A549 (cell line): ENCODE measurements at regions not wholly inside any gene's neighbourhood (a gene's known extent, or its start where the extent isn't known, plus 50 kb on each side); places are given as distances from the start of the nearest gene placed in this dataset.

Experiments
- ATAC-seq, 2 experiments: fragments of 200-7000 bp in 1 of 2; fragments of >200 bp in 1 of 2; cut with Nextera tagmentation in 1 of 2; cut with Tn5 transposase in 1 of 2; 3 replicates each; pipeline versions ENCODE4 v1.8.0 to v1.9.1; 2018 to 2020; ENCODE audit warnings: mild to moderate bottlenecking in 1 of 2, moderate library complexity in 1 of 2
- CTCF ChIA-PET: fragments of 300-600 bp; sonication (Branson Sonifier 250); formaldehyde crosslinking; extraction: SDS; loops from one replicate; lab custom pipeline; 2021; ENCODE audit warnings: antibody characterized with exemption, inconsistent platforms; lab: Yijun Ruan, JAX
- POLR2A ChIA-PET: fragments of 350-600 bp; formaldehyde crosslinking; extraction: SDS; loops from one replicate; lab custom pipeline; 2021; ENCODE audit warnings: antibody characterized with exemption, inconsistent platforms; lab: Yijun Ruan, JAX
- DNase-seq, 2 experiments: peaks; one replicate each; pipeline versions ENCODE4 v3.0.0 to v3.0.0-alpha.2; 2011 to 2016; ENCODE audit warnings: low read depth in 1 of 2, low spot score in 1 of 2
- FAIRE-seq: peaks from 2 replicates; lab custom pipeline; 2011; peaks lifted over from hg19 to GRCh38; lab: Jason Lieb, UNC
- H3K27ac ChIP-seq, 2 experiments: fragments of >200 bp; sonication (Bioruptor Twin); formaldehyde crosslinking; 3 replicates each; pipeline ENCODE4 v1.5.1; 2016 to 2017
- H3K4me1 ChIP-seq: fragments of >200 bp; sonication (Bioruptor Twin); formaldehyde crosslinking; 3 replicates; pipeline ENCODE4 v1.6.1; 2016
- H3K4me2 ChIP-seq: fragments of >200 bp; sonication (Bioruptor Twin); formaldehyde crosslinking; 3 replicates; pipeline ENCODE4 v1.6.1; 2016
- H3K4me3 ChIP-seq: fragments of >200 bp; sonication (Bioruptor Twin); formaldehyde crosslinking; 3 replicates; pipeline ENCODE4 v1.5.1; 2016
- H3K9me3 ChIP-seq: fragments of >200 bp; sonication (Bioruptor Twin); formaldehyde crosslinking; 3 replicates; pipeline ENCODE4 v1.6.1; 2016
- BCL3 ChIP-seq: fragments of >200 bp; sonication (Bioruptor Twin); formaldehyde crosslinking; IDR thresholded peaks from 3 replicates; pipeline ENCODE4 v1.6.1; 2016
- CBX8 ChIP-seq: fragments of 200-600 bp; sonication (generic); IDR thresholded peaks from 2 replicates; pipeline ENCODE4 v1.6.1; 2016
- CEBPB ChIP-seq, 2 experiments: fragments of >200 bp in 1 of 2; sonication (Bioruptor Twin) in 1 of 2; formaldehyde crosslinking in 1 of 2; IDR thresholded peaks; 2 replicates each; pipeline ENCODE4 v1.6.1; 2012 to 2016
- CHD2 ChIP-seq: fragments of 150-350 bp; IDR thresholded peaks from 2 replicates; pipeline ENCODE4 v1.6.1; 2014; ENCODE audit warnings: low read length; ENCODE audit not compliant: partially characterized antibody
- E2F6 ChIP-seq: IDR thresholded peaks from 2 replicates; pipeline ENCODE4 v1.6.1; 2012; ENCODE audit warnings: low read depth, borderline replicate concordance
- EHF ChIP-seq: fragments of 250-450 bp; sonication (Bioruptor Pico); IDR thresholded peaks from 2 replicates; pipeline ENCODE4 v1.5.0; 2020; ENCODE audit warnings: mild to moderate bottlenecking
- EHMT2 ChIP-seq: fragments of 200-600 bp; sonication (generic); IDR thresholded peaks from 2 replicates; pipeline ENCODE4 v1.6.1; 2016; ENCODE audit warnings: antibody characterized with exemption, low read depth, mild to moderate bottlenecking, moderate library complexity
- EP300 ChIP-seq, 2 experiments: fragments of >200 bp; sonication (Bioruptor Twin); formaldehyde crosslinking; IDR thresholded peaks; 2 replicates in 1 of 2; 3 replicates in 1 of 2; pipeline ENCODE4 v1.6.1; 2016 to 2017
- FOSB ChIP-seq: fragments of 250-450 bp; sonication (Bioruptor Pico); IDR thresholded peaks from 2 replicates; pipeline ENCODE4 v1.5.0; 2020; ENCODE audit warnings: mild to moderate bottlenecking, moderate library complexity
- FOSL2 ChIP-seq, 2 experiments: fragments of 450-650 bp in 1 of 2; fragments of >200 bp in 1 of 2; sonication (Bioruptor Twin) in 1 of 2; formaldehyde crosslinking; IDR thresholded peaks; 2 replicates each; pipeline versions ENCODE4 v1.5.0 to v1.6.1; 2016 to 2020; ENCODE audit warnings: mild to moderate bottlenecking in 1 of 2, moderate library complexity in 1 of 2
- FOXS1 ChIP-seq: fragments of 250-450 bp; sonication (Bioruptor Pico); IDR thresholded peaks from 2 replicates; pipeline ENCODE4 v1.5.0; 2020; ENCODE audit warnings: mild to moderate bottlenecking, moderate library complexity
- HMGXB4 ChIP-seq: fragments of 250-450 bp; sonication (Bioruptor Pico); IDR thresholded peaks from 2 replicates; pipeline ENCODE4 v1.5.0; 2021; ENCODE audit warnings: mild to moderate bottlenecking, moderate library complexity, borderline replicate concordance
- HOXB13 ChIP-seq: fragments of 250-450 bp; sonication (Bioruptor Pico); IDR thresholded peaks from 2 replicates; pipeline ENCODE4 v1.5.0; 2020; ENCODE audit warnings: low read depth, mild to moderate bottlenecking, moderate library complexity
- HOXB5 ChIP-seq: fragments of 250-450 bp; sonication (Bioruptor Pico); IDR thresholded peaks from 2 replicates; pipeline ENCODE4 v1.5.0; 2020; ENCODE audit warnings: mild to moderate bottlenecking, moderate library complexity
- JUN ChIP-seq, 2 experiments: fragments of >200 bp; sonication (Bioruptor Twin); formaldehyde crosslinking; IDR thresholded peaks; 2 replicates in 1 of 2; 3 replicates in 1 of 2; pipeline ENCODE4 v1.6.1; 2016 to 2017
- KDM1A ChIP-seq: fragments of 200-600 bp; sonication (generic); IDR thresholded peaks from 2 replicates; pipeline ENCODE4 v1.6.1; 2016; ENCODE audit warnings: low read depth, mild to moderate bottlenecking
- KDM5A ChIP-seq: fragments of 200-600 bp; sonication (generic); IDR thresholded peaks from 2 replicates; pipeline ENCODE4 v1.6.1; 2016; ENCODE audit warnings: antibody characterized with exemption, mild to moderate bottlenecking
- MAFK ChIP-seq: fragments of 450-650 bp; IDR thresholded peaks from 2 replicates; pipeline ENCODE4 v1.6.1; 2014; ENCODE audit not compliant: partially characterized antibody
- MYC ChIP-seq: IDR thresholded peaks from 2 replicates; pipeline ENCODE4 v1.6.1; 2012; ENCODE audit warnings: mild to moderate bottlenecking, inconsistent platforms, low read length, improper control_type of control experiment, borderline replicate concordance
- NPAS2 ChIP-seq: fragments of 250-450 bp; sonication (Bioruptor Pico); IDR thresholded peaks from 2 replicates; pipeline ENCODE4 v1.8.0; 2022; ENCODE audit warnings: mild to moderate bottlenecking, moderate library complexity, borderline replicate concordance
- PBX3 ChIP-seq: IDR thresholded peaks from 2 replicates; pipeline ENCODE4 v1.6.1; 2012
- POLR2A ChIP-seq: IDR thresholded peaks from 2 replicates; pipeline ENCODE4 v1.6.1; 2012; ENCODE audit warnings: mild to moderate bottlenecking, low read length
- SMC3 ChIP-seq: fragments of >200 bp; sonication (Bioruptor Twin); formaldehyde crosslinking; IDR thresholded peaks from 3 replicates; pipeline ENCODE4 v1.6.1; 2018; ENCODE audit warnings: inconsistent platforms
- SREBF2 ChIP-seq: fragments of 450-650 bp; IDR thresholded peaks from 2 replicates; pipeline ENCODE4 v1.6.1; 2014; ENCODE audit warnings: mild to moderate bottlenecking, moderate library complexity
- USF2 ChIP-seq: fragments of 450-650 bp; IDR thresholded peaks from 2 replicates; pipeline ENCODE4 v1.6.1; 2014; ENCODE audit warnings: antibody characterized with exemption
- ZFP36 ChIP-seq: fragments of 450-650 bp; IDR thresholded peaks from 2 replicates; pipeline ENCODE4 v1.6.1; 2014; ENCODE audit warnings: borderline replicate concordance; ENCODE audit not compliant: partially characterized antibody
- ZNF302 ChIP-seq: fragments of 250-450 bp; sonication (Bioruptor Pico); IDR thresholded peaks from 2 replicates; pipeline ENCODE4 v1.9.0; 2021; ENCODE audit warnings: inconsistent platforms, mild to moderate bottlenecking, moderate library complexity
- WGBS: methylation state at CpG from one replicate; pipeline ENCODE4 v1.1.6; 2017; ENCODE audit errors: missing lambda C conversion rate; 5-methylcytosine and 5-hydroxymethylcytosine counted together
- TF ChIP-seq, protein P1 (sequence below): fragments of 150-350 bp; IDR thresholded peaks from 2 replicates; pipeline ENCODE4 v1.6.1; 2014; ENCODE audit warnings: low read depth, mild to moderate bottlenecking, low read length
- TF ChIP-seq, protein P2 (sequence below): fragments of >200 bp; sonication (Bioruptor Twin); formaldehyde crosslinking; IDR thresholded peaks from 3 replicates; pipeline ENCODE4 v1.5.1; 2016

- TF ChIP-seq ZFP36, result no peak
- no peak for TF ChIP-seq USF2
- no peak for TF ChIP-seq HOXB5 (CRISPR knock-in tag)
- TF ChIP-seq HMGXB4 (CRISPR knock-in tag), result no peak
- no peak for TF ChIP-seq EP300 (IDR thresholded peaks at IDR 0.05)
- TF ChIP-seq NPAS2 (CRISPR knock-in tag), result no peak
- no peak for TF ChIP-seq HOXB13 (CRISPR knock-in tag)
- no peak for TF ChIP-seq CEBPB (IDR thresholded peaks at IDR 0.05)
- TF ChIP-seq FOSB (CRISPR knock-in tag), result no peak
- no peak for TF ChIP-seq MAFK
- no peak for TF ChIP-seq SMC3
- no peak for TF ChIP-seq POLR2A
- no peak for TF ChIP-seq EHMT2
- TF ChIP-seq PBX3, result no peak
- TF ChIP-seq SREBF2, result no peak
- no peak for TF ChIP-seq E2F6
- TF ChIP-seq, protein P1, sequence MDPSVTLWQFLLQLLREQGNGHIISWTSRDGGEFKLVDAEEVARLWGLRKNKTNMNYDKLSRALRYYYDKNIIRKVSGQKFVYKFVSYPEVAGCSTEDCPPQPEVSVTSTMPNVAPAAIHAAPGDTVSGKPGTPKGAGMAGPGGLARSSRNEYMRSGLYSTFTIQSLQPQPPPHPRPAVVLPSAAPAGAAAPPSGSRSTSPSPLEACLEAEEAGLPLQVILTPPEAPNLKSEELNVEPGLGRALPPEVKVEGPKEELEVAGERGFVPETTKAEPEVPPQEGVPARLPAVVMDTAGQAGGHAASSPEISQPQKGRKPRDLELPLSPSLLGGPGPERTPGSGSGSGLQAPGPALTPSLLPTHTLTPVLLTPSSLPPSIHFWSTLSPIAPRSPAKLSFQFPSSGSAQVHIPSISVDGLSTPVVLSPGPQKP, result no peak
- TF ChIP-seq FOXS1 (CRISPR knock-in tag), result no peak
- 90% methylated on average over 11 of the region's 11 CpGs for WGBS
- CTCF ChIA-PET, result no interaction called here
- H3K4me1 ChIP-seq, result no peaks in the 10 kb centered on the region; the same call in 2 of the 3 replicates
- no peaks in the 10 kb centered on the region for H3K9me3 ChIP-seq
- no peak for DNase-seq
- no peak overlapping the region for H3K27ac ChIP-seq
- no peak for FAIRE-seq
- POLR2A ChIA-PET, result no interaction called here
- no peak overlapping the region for H3K4me2 ChIP-seq
- no peak for ATAC-seq
- no peak overlapping the region for H3K4me3 ChIP-seq
These were observed 336.5 kb downstream of the MIAT start for GRCh38 chr22:26993886-26994285.

DNA sequence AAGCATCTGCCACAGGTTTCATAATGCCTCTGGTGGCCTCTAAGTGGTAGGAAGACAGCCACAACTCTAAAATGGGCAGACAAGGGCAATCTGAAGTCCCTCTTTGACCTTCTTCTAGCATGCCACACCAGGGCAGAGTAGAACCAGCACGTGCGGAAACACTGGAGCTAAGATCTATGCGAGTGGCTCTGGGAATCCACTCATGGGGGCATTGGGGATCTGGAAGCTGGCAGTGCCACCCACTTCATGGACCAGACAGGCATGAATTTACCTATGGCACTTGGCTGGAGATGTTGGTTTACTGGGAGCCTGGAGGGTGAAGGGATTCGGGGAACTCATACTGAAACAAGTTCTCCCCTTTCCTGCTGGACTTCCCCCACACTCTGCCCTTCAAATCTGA lies 337.4 kb downstream of the MIAT start:
- DNase-seq (no peak), FAIRE-seq (no peak), ATAC-seq (no peak)
- H3K4me2 ChIP-seq, result no peak overlapping the region
- no peaks in the 10 kb centered on the region for H3K9me3 ChIP-seq
- no peak overlapping the region for H3K4me3 ChIP-seq
- no peak for TF ChIP-seq MYC
- no peak for TF ChIP-seq KDM5A
- no peak for TF ChIP-seq BCL3
- TF ChIP-seq KDM1A, result no peak
- TF ChIP-seq JUN (IDR thresholded peaks at IDR 0.05), result no peak
- TF ChIP-seq CBX8, result no peak
- TF ChIP-seq, protein P2, sequence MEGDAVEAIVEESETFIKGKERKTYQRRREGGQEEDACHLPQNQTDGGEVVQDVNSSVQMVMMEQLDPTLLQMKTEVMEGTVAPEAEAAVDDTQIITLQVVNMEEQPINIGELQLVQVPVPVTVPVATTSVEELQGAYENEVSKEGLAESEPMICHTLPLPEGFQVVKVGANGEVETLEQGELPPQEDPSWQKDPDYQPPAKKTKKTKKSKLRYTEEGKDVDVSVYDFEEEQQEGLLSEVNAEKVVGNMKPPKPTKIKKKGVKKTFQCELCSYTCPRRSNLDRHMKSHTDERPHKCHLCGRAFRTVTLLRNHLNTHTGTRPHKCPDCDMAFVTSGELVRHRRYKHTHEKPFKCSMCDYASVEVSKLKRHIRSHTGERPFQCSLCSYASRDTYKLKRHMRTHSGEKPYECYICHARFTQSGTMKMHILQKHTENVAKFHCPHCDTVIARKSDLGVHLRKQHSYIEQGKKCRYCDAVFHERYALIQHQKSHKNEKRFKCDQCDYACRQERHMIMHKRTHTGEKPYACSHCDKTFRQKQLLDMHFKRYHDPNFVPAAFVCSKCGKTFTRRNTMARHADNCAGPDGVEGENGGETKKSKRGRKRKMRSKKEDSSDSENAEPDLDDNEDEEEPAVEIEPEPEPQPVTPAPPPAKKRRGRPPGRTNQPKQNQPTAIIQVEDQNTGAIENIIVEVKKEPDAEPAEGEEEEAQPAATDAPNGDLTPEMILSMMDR, result no peak
- TF ChIP-seq EHF (CRISPR knock-in tag), result no peak
- no peak for TF ChIP-seq FOSL2 (IDR thresholded peaks at IDR 0.05)
- TF ChIP-seq FOSL2 (CRISPR knock-in tag; IDR thresholded peaks at IDR 0.05), result no peak
- TF ChIP-seq, protein P1, result no peak
- TF ChIP-seq SMC3, result no peak
- no peak for TF ChIP-seq ZNF302 (CRISPR knock-in tag)
- TF ChIP-seq EP300 (IDR thresholded peaks at IDR 0.05), result no peak
- TF ChIP-seq CHD2, result no peak
- POLR2A ChIA-PET, result no interaction called here
- no peaks in the 10 kb centered on the region; the same call in 2 of the 3 replicates for H3K4me1 ChIP-seq
- H3K27ac ChIP-seq, result no peak overlapping the region
- WGBS, result 63% methylated on average over 4 of the region's 4 CpGs
- CTCF ChIA-PET, result interaction anchor here (1.2 kb wide), 1 partner anchor 12 kb away, joined by 3 read pairs; no protein-coding TSS in a partner anchor
